ENCODE measurements at regions not wholly inside any gene's neighbourhood (a gene's known extent, or its start where the extent isn't known, plus 50 kb on each side); places are given as distances from the start of the nearest gene placed in this dataset.

GRCh38 chr22:19639610-19640135, 74.6 kb upstream of the SEPTIN5 start:
- in situ Hi-C loops (cut with HindIII; ENCODE audit: low sequenced_read_pairs), result no loop called here

- in situ Hi-C loops (cut with HindIII; ENCODE audit: low sequenced_read_pairs), result no loop called here
These were observed 74.0 kb upstream of the SEPTIN5 start for GRCh38 chr22:19640306-19640705.

- in situ Hi-C loops (cut with HindIII; ENCODE audit: low sequenced_read_pairs), result no loop called here
These were observed 72.9 kb upstream of the SEPTIN5 start for GRCh38 chr22:19641254-19641982.

GRCh38 chr22:19641983-19642451, 72.3 kb upstream of the SEPTIN5 start:
- in situ Hi-C loops (cut with HindIII; ENCODE audit: low sequenced_read_pairs), result no loop called here

- in situ Hi-C loops (cut with HindIII; ENCODE audit: low sequenced_read_pairs), result no loop called here
These were observed 70.6 kb upstream of the SEPTIN5 start for GRCh38 chr22:19643448-19644313.

GRCh38 chr22:19644314-19645223, 69.7 kb upstream of the SEPTIN5 start:
- in situ Hi-C loops (cut with HindIII; ENCODE audit: low sequenced_read_pairs), result no loop called here

- in situ Hi-C loops (cut with HindIII; ENCODE audit: low sequenced_read_pairs), result no loop called here
These were observed 68.9 kb upstream of the SEPTIN5 start for GRCh38 chr22:19645391-19645790.

GRCh38 chr22:19645905-19646304, 68.4 kb upstream of the SEPTIN5 start:
- in situ Hi-C loops (cut with HindIII; ENCODE audit: low sequenced_read_pairs), result no loop called here

GRCh38 chr22:19646383-19646782, 67.9 kb upstream of the SEPTIN5 start:
- in situ Hi-C loops (cut with HindIII; ENCODE audit: low sequenced_read_pairs), result no loop called here

- in situ Hi-C loops (cut with HindIII; ENCODE audit: low sequenced_read_pairs), result no loop called here
These were observed 65.8 kb upstream of the SEPTIN5 start for GRCh38 chr22:19648419-19648929.

- in situ Hi-C loops (cut with HindIII; ENCODE audit: low sequenced_read_pairs), result no loop called here
These were observed 62.0 kb upstream of the SEPTIN5 start for GRCh38 chr22:19652316-19652715.

- in situ Hi-C loops (cut with HindIII; ENCODE audit: low sequenced_read_pairs), result no loop called here
These were observed 59.8 kb upstream of the SEPTIN5 start for GRCh38 chr22:19654338-19654987.

GRCh38 chr22:19655399-19655798, 58.9 kb upstream of the SEPTIN5 start:
- in situ Hi-C loops (cut with HindIII; ENCODE audit: low sequenced_read_pairs), result no loop called here

- in situ Hi-C loops (cut with HindIII; ENCODE audit: low sequenced_read_pairs), result no loop called here
These were observed 57.6 kb upstream of the SEPTIN5 start for GRCh38 chr22:19656541-19657251.

- in situ Hi-C loops (cut with HindIII; ENCODE audit: low sequenced_read_pairs), result no loop called here
These were observed 56.8 kb upstream of the SEPTIN5 start for GRCh38 chr22:19657252-19658056.

- in situ Hi-C loops (cut with HindIII; ENCODE audit: low sequenced_read_pairs), result no loop called here
These were observed 56.0 kb upstream of the SEPTIN5 start for GRCh38 chr22:19658057-19658966.

- in situ Hi-C loops (cut with HindIII; ENCODE audit: low sequenced_read_pairs), result no loop called here
These were observed 55.1 kb upstream of the SEPTIN5 start for GRCh38 chr22:19658967-19659804.

Data from endothelial cell of hepatic sinusoid (primary cell).